ENCODE measurements at regions not wholly inside any gene's neighbourhood (a gene's known extent, or its start where the extent isn't known, plus 50 kb on each side); places are given as distances from the start of the nearest gene placed in this dataset.

DNA sequence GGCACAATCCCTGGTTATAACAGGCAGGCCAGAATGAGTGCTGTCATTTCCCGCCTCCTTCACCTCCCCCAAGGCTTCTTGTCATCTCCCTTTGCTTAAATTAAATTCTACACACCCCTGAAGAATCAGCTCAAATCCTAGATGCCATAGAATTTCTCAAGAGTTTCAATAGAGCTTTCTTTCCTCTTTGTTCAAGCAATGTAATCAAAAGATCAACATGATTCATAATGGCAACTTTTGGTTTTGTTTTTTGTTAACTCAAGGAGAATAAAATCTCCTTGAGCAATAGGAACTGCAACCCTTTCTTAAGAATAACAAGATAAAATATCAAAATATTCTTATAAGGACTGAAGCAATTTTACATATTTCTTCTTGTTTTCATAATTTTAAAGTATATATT, 180.8 kb upstream of the CDK1 start:
- TF ChIP-seq POLR2A (IDR thresholded peaks at IDR 0.05) (no peak), POLR2AphosphoS5 (IDR thresholded peaks at IDR 0.05) (no peak)
- TF ChIP-seq, protein P1, sequence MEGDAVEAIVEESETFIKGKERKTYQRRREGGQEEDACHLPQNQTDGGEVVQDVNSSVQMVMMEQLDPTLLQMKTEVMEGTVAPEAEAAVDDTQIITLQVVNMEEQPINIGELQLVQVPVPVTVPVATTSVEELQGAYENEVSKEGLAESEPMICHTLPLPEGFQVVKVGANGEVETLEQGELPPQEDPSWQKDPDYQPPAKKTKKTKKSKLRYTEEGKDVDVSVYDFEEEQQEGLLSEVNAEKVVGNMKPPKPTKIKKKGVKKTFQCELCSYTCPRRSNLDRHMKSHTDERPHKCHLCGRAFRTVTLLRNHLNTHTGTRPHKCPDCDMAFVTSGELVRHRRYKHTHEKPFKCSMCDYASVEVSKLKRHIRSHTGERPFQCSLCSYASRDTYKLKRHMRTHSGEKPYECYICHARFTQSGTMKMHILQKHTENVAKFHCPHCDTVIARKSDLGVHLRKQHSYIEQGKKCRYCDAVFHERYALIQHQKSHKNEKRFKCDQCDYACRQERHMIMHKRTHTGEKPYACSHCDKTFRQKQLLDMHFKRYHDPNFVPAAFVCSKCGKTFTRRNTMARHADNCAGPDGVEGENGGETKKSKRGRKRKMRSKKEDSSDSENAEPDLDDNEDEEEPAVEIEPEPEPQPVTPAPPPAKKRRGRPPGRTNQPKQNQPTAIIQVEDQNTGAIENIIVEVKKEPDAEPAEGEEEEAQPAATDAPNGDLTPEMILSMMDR (IDR thresholded peaks at IDR 0.05 in 8 of 11, conservative IDR thresholded peaks at IDR 0.05 in 3 of 11) = no peak

Measured in spleen (tissue), 7 donors.